WTC11 (cell line): ENCODE measurements at regions not wholly inside any gene's neighbourhood (a gene's known extent, or its start where the extent isn't known, plus 50 kb on each side); places are given as distances from the start of the nearest gene placed in this dataset.

Source experiments
- ATAC-seq: fragments of 200-7000 bp; cut with Tn5 transposase; 2 replicates; pipeline ENCODE4 v1.10.0; 2021; ENCODE audit warnings: mild to moderate bottlenecking, moderate library complexity
- CTCF ChIA-PET: fragments of 300-600 bp; sonication (Branson Sonifier 250); formaldehyde crosslinking; loops from one replicate; lab custom pipeline; 2021; ENCODE audit warnings: antibody characterized with exemption; lab: Charles Lee
- POLR2A ChIA-PET: fragments of 350-600 bp; sonication (Branson Sonifier 250); formaldehyde crosslinking; loops from one replicate; lab custom pipeline; 2021; ENCODE audit warnings: antibody characterized with exemption; lab: Charles Lee
- DNase-seq: peaks from one replicate; pipeline ENCODE4 v3.0.0; 2021; ENCODE audit warnings: low spot score
- H3K27ac Mint-ChIP-seq: 2 replicates; pipeline ENCODE4 v1.8.0; 2021; ENCODE audit warnings: mixed read lengths
- H3K27me3 Mint-ChIP-seq: 2 replicates; pipeline ENCODE4 v1.8.0; 2021; ENCODE audit warnings: low read depth, mild to moderate bottlenecking, moderate library complexity, mixed read lengths
- H3K36me3 Mint-ChIP-seq: 2 replicates; pipeline ENCODE4 v1.8.0; 2021; ENCODE audit warnings: mixed read lengths
- H3K4me1 Mint-ChIP-seq: 2 replicates; pipeline ENCODE4 v1.8.0; 2022; ENCODE audit warnings: mixed read lengths
- H3K4me3 Mint-ChIP-seq: 2 replicates; pipeline ENCODE4 v1.8.0; 2021; ENCODE audit warnings: mild to moderate bottlenecking, moderate library complexity, mixed read lengths
- H3K9me3 Mint-ChIP-seq: 2 replicates; pipeline ENCODE4 v1.8.0; 2021; ENCODE audit warnings: mixed read lengths
- E2F1 ChIP-seq: sonication (generic); formaldehyde crosslinking; IDR thresholded peaks from 2 replicates; pipeline ENCODE4 v1.8.0; 2022; ENCODE audit warnings: mild to moderate bottlenecking, missing genetic modification reagents
- EMX1 ChIP-seq: fragments of 250-450 bp; sonication (Bioruptor Pico); IDR thresholded peaks from 2 replicates; pipeline ENCODE4 v1.8.0; 2021; ENCODE audit warnings: mild to moderate bottlenecking
- GTF2I ChIP-seq: fragments of 250-450 bp; sonication (Bioruptor Pico); conservative IDR thresholded peaks from 2 replicates; pipeline ENCODE4 v1.4.0; 2021; ENCODE audit warnings: mild to moderate bottlenecking
- JAZF1 ChIP-seq: fragments of 250-450 bp; sonication (Bioruptor Pico); IDR thresholded peaks from 2 replicates; pipeline ENCODE4 v1.9.0; 2021; ENCODE audit warnings: moderate library complexity, mild to moderate bottlenecking, inconsistent platforms
- KAT7 ChIP-seq: sonication (generic); formaldehyde crosslinking; IDR thresholded peaks from 2 replicates; pipeline ENCODE4 v1.8.1; 2023; ENCODE audit warnings: missing genetic modification reagents, mild to moderate bottlenecking, borderline replicate concordance
- PREB ChIP-seq: sonication (generic); formaldehyde crosslinking; IDR thresholded peaks from 2 replicates; pipeline ENCODE4 v1.8.1; 2022; ENCODE audit warnings: mild to moderate bottlenecking, missing genetic modification reagents, moderate library complexity, borderline replicate concordance
- RELA ChIP-seq: sonication (generic); formaldehyde crosslinking; IDR thresholded peaks from 2 replicates; pipeline ENCODE4 v1.8.1; 2022; ENCODE audit warnings: missing genetic modification reagents, mild to moderate bottlenecking, borderline replicate concordance
- USF1 ChIP-seq: sonication (generic); formaldehyde crosslinking; IDR thresholded peaks from 2 replicates; pipeline ENCODE4 v1.8.0; 2022; ENCODE audit warnings: mild to moderate bottlenecking, missing genetic modification reagents
- ZMAT4 ChIP-seq: fragments of 250-450 bp; sonication (Bioruptor Pico); IDR thresholded peaks from 2 replicates; pipeline ENCODE4 v1.9.0; 2021; ENCODE audit warnings: mild to moderate bottlenecking
- ZNF232 ChIP-seq: sonication (generic); formaldehyde crosslinking; IDR thresholded peaks from 2 replicates; pipeline ENCODE4 v1.8.0; 2022; ENCODE audit warnings: mild to moderate bottlenecking, missing genetic modification reagents
- ZNF425 ChIP-seq: fragments of 250-450 bp; sonication (Bioruptor Pico); conservative IDR thresholded peaks from 2 replicates; pipeline ENCODE4 v1.9.0; 2021; ENCODE audit warnings: mild to moderate bottlenecking
- ZNF671 ChIP-seq: fragments of 250-450 bp; sonication (Bioruptor Pico); IDR thresholded peaks from 2 replicates; pipeline ENCODE4 v1.8.0; 2021; ENCODE audit warnings: mild to moderate bottlenecking
- TF ChIP-seq, protein P1 (sequence below): sonication (generic); formaldehyde crosslinking; IDR thresholded peaks from 2 replicates; pipeline ENCODE4 v1.8.1; 2023; ENCODE audit warnings: mild to moderate bottlenecking, moderate library complexity, missing genetic modification reagents
- TF ChIP-seq, protein P2 (sequence below): sonication (generic); formaldehyde crosslinking; IDR thresholded peaks from 2 replicates; pipeline ENCODE4 v1.8.1; 2023; ENCODE audit warnings: mild to moderate bottlenecking, missing genetic modification reagents, moderate library complexity
- TF ChIP-seq, protein P3 (sequence below): fragments of 250-450 bp; sonication (Bioruptor Pico); IDR thresholded peaks from 2 replicates; pipeline ENCODE4 v1.8.0; 2021; ENCODE audit warnings: mild to moderate bottlenecking

DNA sequence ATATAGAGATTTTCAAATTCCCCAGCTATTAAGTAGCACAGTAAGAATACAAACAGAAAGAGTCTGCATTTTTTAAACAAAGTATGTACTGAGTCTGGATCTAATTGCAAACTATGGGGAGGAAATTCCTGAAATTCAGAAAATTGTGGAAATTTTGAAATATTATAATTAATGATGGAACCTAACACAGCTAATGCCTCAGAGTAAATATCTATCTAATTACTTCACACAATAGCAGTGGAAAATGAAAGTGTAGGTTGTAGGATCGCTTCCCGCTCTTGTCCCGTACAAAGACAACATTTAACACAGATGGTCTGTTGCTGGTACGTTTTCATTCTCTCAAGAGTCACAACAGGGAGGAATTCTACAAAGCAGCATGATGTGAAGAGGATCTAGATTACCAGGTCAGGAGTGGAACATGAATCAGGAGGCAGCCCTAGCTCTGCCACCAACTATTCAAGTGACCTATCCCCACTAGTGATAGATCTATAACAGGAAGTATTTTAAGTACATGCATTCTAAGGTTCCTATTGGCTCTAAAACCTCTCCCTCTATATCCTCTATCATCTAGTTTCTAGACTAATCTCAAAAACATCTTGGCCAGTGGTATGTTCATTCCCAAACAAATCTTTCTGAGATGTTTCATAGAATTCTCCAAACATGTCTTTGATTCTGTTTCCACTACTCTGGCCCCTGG lies 58.9 kb upstream of the GRAMD2B start:
- DNase-seq (no peak), ATAC-seq (no peak)
- Mint-ChIP-seq H3K27ac (no peak overlapping the region), H3K4me1 (peaks cover 21% of the 10 kb centered on the region), H3K4me3 (no peak overlapping the region), H3K27me3 (no peaks in the 10 kb centered on the region; the same call in 1 of the 2 replicates), H3K36me3 (no peaks in the 10 kb centered on the region), H3K9me3 (peaks cover 7% of the 10 kb centered on the region)
- TF ChIP-seq KAT7 (no peak), ZNF425 (no peak), RELA (CRISPR knock-in tag) (no peak), EMX1 (CRISPR knock-in tag) (no peak), JAZF1 (no peak), ZMAT4 (CRISPR knock-in tag) (no peak), GTF2I (CRISPR knock-in tag) (no peak), ZNF671 (CRISPR knock-in tag) (no peak), USF1 (no peak), ZNF232 (CRISPR knock-in tag) (no peak), PREB (CRISPR knock-in tag) (no peak), E2F1 (CRISPR knock-in tag) (no peak)
- TF ChIP-seq, protein P1, sequence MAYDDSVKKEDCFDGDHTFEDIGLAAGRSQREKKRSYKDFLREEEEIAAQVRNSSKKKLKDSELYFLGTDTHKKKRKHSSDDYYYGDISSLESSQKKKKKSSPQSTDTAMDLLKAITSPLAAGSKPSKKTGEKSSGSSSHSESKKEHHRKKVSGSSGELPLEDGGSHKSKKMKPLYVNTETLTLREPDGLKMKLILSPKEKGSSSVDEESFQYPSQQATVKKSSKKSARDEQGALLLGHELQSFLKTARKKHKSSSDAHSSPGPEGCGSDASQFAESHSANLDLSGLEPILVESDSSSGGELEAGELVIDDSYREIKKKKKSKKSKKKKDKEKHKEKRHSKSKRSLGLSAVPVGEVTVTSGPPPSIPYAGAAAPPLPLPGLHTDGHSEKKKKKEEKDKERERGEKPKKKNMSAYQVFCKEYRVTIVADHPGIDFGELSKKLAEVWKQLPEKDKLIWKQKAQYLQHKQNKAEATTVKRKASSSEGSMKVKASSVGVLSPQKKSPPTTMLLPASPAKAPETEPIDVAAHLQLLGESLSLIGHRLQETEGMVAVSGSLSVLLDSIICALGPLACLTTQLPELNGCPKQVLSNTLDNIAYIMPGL, result no peak
- TF ChIP-seq, protein P2, sequence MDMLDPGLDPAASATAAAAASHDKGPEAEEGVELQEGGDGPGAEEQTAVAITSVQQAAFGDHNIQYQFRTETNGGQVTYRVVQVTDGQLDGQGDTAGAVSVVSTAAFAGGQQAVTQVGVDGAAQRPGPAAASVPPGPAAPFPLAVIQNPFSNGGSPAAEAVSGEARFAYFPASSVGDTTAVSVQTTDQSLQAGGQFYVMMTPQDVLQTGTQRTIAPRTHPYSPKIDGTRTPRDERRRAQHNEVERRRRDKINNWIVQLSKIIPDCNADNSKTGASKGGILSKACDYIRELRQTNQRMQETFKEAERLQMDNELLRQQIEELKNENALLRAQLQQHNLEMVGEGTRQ (CRISPR knock-in tag), result no peak
- TF ChIP-seq, protein P3, sequence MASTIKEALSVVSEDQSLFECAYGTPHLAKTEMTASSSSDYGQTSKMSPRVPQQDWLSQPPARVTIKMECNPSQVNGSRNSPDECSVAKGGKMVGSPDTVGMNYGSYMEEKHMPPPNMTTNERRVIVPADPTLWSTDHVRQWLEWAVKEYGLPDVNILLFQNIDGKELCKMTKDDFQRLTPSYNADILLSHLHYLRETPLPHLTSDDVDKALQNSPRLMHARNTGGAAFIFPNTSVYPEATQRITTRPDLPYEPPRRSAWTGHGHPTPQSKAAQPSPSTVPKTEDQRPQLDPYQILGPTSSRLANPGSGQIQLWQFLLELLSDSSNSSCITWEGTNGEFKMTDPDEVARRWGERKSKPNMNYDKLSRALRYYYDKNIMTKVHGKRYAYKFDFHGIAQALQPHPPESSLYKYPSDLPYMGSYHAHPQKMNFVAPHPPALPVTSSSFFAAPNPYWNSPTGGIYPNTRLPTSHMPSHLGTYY (CRISPR knock-in tag), result no peak
- CTCF ChIA-PET, result no interaction called here
- POLR2A ChIA-PET, result no interaction called here
